ENCODE measurements at regions not wholly inside any gene's neighbourhood (a gene's known extent, or its start where the extent isn't known, plus 50 kb on each side); places are given as distances from the start of the nearest gene placed in this dataset.

DNA sequence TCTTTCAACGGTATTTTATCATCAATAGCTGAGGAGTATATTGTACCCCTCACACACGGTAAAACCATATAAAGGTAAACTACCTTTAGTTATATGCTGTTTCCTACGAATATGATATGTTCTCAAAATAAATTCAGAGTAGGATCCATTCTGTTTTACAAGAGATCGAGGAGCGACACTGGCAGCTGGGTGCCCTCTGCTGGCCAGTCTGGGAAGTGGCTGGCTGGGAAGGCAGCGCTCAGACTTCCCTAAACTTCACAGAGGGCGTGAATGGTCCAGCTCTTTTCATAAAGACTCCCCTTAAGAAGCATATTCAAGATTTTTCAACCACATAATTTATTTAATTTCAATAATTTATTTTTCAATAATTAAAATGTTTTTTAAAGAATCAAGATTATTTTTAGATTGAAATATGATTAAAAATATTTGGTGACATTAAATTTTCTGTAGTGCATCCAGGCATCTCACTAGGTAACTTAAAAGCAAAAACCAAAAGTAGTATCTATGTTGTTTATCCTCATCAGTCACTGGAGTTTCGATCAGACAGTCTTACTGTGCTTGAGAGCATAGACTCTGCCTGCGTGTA is 187.5 kb upstream of the PDE10A start:
- Histone ChIP-seq H3K9ac (ENCODE audit: low read length in 3 of 3) (no peak overlapping the region), H3K36me3 (ENCODE audit: control insufficient read depth in 2 of 3, insufficient read depth in 3 of 3, low read length in 3 of 3) (no peaks in the 10 kb centered on the region), H3K9me3 (ENCODE audit: control insufficient read depth in 2 of 3, insufficient read depth in 1 of 3, low read length in 3 of 3) (no peaks in the 10 kb centered on the region), H3K4me1 (ENCODE audit: control insufficient read depth in 2 of 3, insufficient read depth in 2 of 3, low read depth in 1 of 3, low read length in 3 of 3) (peaks cover 0 to 7% (median 0%) of the 10 kb centered on the region in 3 donors), H3K4me3 (ENCODE audit: low read length in 3 of 3) (peak overlapping the region in 1 of 3 donors; percentile 30), H3K27me3 (ENCODE audit: control insufficient read depth, insufficient read depth, low read length) (peaks cover 3% of the 10 kb centered on the region), H3K27ac (ENCODE audit: low read depth in 2 of 2, low read length in 2 of 2) (no peak overlapping the region)
- peak; percentile 98 for FAIRE-seq
- TF ChIP-seq, protein P1, sequence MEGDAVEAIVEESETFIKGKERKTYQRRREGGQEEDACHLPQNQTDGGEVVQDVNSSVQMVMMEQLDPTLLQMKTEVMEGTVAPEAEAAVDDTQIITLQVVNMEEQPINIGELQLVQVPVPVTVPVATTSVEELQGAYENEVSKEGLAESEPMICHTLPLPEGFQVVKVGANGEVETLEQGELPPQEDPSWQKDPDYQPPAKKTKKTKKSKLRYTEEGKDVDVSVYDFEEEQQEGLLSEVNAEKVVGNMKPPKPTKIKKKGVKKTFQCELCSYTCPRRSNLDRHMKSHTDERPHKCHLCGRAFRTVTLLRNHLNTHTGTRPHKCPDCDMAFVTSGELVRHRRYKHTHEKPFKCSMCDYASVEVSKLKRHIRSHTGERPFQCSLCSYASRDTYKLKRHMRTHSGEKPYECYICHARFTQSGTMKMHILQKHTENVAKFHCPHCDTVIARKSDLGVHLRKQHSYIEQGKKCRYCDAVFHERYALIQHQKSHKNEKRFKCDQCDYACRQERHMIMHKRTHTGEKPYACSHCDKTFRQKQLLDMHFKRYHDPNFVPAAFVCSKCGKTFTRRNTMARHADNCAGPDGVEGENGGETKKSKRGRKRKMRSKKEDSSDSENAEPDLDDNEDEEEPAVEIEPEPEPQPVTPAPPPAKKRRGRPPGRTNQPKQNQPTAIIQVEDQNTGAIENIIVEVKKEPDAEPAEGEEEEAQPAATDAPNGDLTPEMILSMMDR (IDR thresholded peaks at IDR 0.05; ENCODE audit: borderline replicate concordance, extremely low read depth, insufficient read depth): peak; percentile 97
- intact Hi-C loops (cut with DNase I): no loop called here
- DNase-seq: peak; percentile 76 to 87 (median 82)

DNA sequence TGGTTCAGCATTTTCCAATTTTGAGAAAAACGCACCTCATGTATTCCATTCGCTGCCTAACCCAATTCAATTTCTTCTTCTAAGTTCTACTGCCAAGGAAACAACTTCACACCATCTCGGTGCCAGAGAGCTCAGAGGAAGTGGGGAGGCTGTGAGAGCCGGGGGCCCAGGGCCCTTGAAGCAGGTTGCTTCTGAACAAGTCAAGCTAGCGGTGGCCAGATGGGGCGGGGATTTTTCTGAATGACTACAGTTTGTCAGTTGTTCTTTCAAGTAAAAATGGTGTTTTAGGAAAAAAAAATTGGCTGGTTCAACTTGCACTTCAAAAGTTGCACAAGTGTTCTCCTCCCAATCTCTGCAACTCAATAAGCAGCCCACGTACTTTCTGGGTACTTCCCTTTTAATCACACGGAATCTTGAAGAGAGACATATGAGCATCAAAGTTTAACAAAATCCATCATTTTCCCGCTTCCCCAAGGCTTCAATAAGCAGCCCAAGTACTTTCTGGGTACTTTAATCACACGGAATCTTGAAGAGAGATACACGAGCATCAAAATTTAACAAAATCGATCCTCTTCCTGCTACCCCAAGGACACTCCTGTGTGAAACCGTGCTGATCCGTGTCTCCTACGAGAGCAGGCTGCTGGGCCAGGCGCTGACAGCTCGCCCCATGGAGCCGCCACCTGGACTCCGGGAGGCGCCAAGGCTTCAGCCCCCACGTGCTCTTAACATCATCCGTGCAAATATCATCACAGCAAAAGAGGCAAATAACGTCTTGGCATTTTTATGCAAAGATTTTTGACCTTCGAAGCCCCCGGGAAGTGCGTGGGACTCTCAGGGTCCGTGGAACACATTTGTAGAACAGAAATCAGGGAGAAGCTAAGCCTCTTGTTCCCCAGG is 186.7 kb upstream of the PDE10A start:
- Histone ChIP-seq H3K4me1 (ENCODE audit: control insufficient read depth in 2 of 3, insufficient read depth in 2 of 3, low read depth in 1 of 3, low read length in 3 of 3) (peaks cover 0 to 7% (median 0%) of the 10 kb centered on the region in 3 donors), H3K9me3 (ENCODE audit: control insufficient read depth in 2 of 3, insufficient read depth in 1 of 3, low read length in 3 of 3) (no peaks in the 10 kb centered on the region), H3K36me3 (ENCODE audit: control insufficient read depth in 2 of 3, insufficient read depth in 3 of 3, low read length in 3 of 3) (no peaks in the 10 kb centered on the region), H3K4me3 (ENCODE audit: low read length in 3 of 3) (peak overlapping the region in 1 of 3 donors; percentile 30), H3K9ac (ENCODE audit: low read length in 3 of 3) (no peak overlapping the region), H3K27ac (ENCODE audit: low read depth in 2 of 2, low read length in 2 of 2) (no peak overlapping the region), H3K27me3 (ENCODE audit: control insufficient read depth, insufficient read depth, low read length) (peaks cover 3% of the 10 kb centered on the region)
- FAIRE-seq (no peak), DNase-seq (no peak)
- TF ChIP-seq, protein P1 (IDR thresholded peaks at IDR 0.05; ENCODE audit: borderline replicate concordance, extremely low read depth, insufficient read depth): no peak
- intact Hi-C loops (cut with DNase I): loop anchor here (5.0 kb wide), 1 partner anchor 402 kb away; no protein-coding TSS in a partner anchor

DNA sequence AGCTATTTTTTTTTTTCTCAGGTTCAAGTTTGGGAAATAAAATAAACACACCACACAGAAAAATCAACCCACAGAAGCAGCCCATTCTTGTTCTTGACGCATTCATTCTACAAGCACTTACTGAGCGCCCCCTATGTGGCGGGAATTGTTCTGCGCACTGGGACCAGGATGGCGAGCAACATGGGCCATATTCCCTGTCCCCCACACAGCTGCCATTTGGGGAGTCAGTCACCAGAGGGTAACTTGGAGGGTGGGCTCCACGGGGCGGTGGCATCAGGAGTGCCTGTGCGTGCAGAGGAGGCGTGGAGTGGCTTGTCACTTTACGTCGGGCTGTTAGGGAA is 185.0 kb upstream of the PDE10A start:
- H3K27me3 ChIP-seq (ENCODE audit: control insufficient read depth, insufficient read depth, low read length): peaks cover 3% of the 10 kb centered on the region
- no peak for FAIRE-seq
- H3K27ac ChIP-seq (ENCODE audit: low read depth in 2 of 2, low read length in 2 of 2): no peak overlapping the region
- no peak overlapping the region for H3K9ac ChIP-seq (ENCODE audit: low read length in 3 of 3)
- peaks cover 0 to 11% (median 5%) of the 10 kb centered on the region in 3 donors for H3K4me1 ChIP-seq (ENCODE audit: control insufficient read depth in 2 of 3, insufficient read depth in 2 of 3, low read depth in 1 of 3, low read length in 3 of 3)
- H3K9me3 ChIP-seq (ENCODE audit: control insufficient read depth in 2 of 3, insufficient read depth in 1 of 3, low read length in 3 of 3): no peaks in the 10 kb centered on the region
- intact Hi-C loops (cut with DNase I): loop anchor here (5.0 kb wide), 1 partner anchor 401 kb away; no protein-coding TSS in a partner anchor
- no peak for DNase-seq
- H3K36me3 ChIP-seq (ENCODE audit: control insufficient read depth in 2 of 3, insufficient read depth in 3 of 3, low read length in 3 of 3): no peaks in the 10 kb centered on the region
- TF ChIP-seq, protein P1 (IDR thresholded peaks at IDR 0.05; ENCODE audit: borderline replicate concordance, extremely low read depth, insufficient read depth): no peak
- H3K4me3 ChIP-seq (ENCODE audit: low read length in 3 of 3): no peak overlapping the region

All from kidney (tissue), 13 donors.